ENCODE measurements at regions not wholly inside any gene's neighbourhood (a gene's known extent, or its start where the extent isn't known, plus 50 kb on each side); places are given as distances from the start of the nearest gene placed in this dataset.
A peak's percentile ranks its signal among the peaks of the same experiment; 100 is the strongest.

DNA sequence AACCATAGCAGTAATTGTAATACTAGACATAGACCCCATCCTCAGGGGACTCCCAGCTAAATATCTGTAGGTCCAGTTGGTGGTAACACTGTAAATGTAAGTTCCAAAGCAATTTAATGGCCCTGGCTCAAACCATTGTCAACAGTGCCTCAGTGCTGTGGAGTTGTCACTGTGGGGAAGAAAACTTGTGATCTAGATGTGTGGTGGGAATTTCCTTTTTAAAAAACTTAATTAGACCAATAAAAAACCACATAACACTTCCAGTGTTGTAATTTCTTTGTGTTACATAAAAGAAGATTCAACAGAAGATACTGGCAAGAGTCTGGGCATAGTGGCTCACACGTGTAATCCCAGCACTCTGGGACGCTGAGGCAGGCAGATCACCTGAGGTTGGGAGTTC, 138.6 kb upstream of the UMPS start:
- POLR2A ChIA-PET: no interaction called here
- CTCF ChIA-PET: interaction anchor here (0.9 to 1.4 kb wide), 6 partner anchors 9 to 105 kb away, joined by 3 to 6 read pairs (median 4); no protein-coding TSS in a partner anchor
- no peak for DNase-seq (ENCODE audit: extremely low spot score)
- no peak for TF ChIP-seq CTCF (IDR thresholded peaks at IDR 0.05; ENCODE audit: control extremely low read depth, extremely low read depth, low read depth, missing control alignments)

DNA sequence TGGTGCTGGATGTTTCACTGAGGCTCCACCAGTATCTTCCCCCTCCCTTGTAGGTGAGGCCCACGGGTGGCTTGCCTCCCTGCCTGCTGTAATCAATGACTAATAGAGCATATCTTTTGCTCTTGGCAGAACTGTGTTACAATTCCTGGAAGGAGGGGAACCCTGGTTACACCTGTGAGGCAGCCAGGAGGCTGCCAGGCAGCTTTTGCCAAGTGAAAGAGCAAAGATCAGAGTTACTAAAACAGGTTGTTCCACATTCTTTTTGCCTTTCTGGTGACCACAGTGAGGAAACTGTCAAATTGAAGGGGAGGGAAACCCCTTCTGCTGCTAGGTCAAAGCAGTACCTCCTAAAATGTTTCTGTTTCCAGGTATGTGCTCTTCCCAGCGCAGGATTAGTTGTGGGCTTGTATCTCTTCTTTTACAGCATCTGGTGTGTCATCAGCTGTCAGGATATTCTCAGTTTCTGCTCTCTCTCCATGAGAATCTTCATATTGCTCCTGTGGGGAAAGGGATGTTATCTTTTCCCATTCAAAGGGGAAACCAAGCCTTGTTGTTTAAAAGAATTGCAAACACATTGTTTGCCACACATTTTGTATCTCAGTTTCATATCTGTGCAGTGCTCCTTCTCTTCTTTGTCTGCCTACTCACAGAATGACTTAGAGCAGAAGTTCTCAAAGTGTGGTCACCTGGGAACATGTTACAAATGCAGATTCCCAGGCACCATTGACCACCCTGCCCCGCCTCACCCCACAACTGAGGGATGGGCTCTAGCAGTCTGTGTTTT, 137.4 kb upstream of the UMPS start:
- ChIA-PET CTCF (no interaction called here), POLR2A (no interaction called here)
- DNase-seq (ENCODE audit: extremely low spot score): peak; percentile 34
- no peak for TF ChIP-seq CTCF (IDR thresholded peaks at IDR 0.05; ENCODE audit: control extremely low read depth, extremely low read depth, low read depth, missing control alignments)

- TF ChIP-seq CTCF (IDR thresholded peaks at IDR 0.05; ENCODE audit: control extremely low read depth, extremely low read depth, low read depth, missing control alignments): no peak
- ChIA-PET POLR2A (no interaction called here), CTCF (interaction anchor here (1.1 kb wide), 1 partner anchor 42 kb away, joined by 3 read pairs; no protein-coding TSS in a partner anchor)
- DNase-seq (ENCODE audit: extremely low spot score): no peak
Measured at GRCh38 chr3:124593442-124593829, 136.8 kb upstream of the UMPS start.

GRCh38 chr3:124594581-124594980, 135.7 kb upstream of the UMPS start:
- no peak for DNase-seq (ENCODE audit: extremely low spot score)
- ChIA-PET CTCF (interaction anchor here (1.1 to 3.1 kb wide), 2 partner anchors 11 to 44 kb away, joined by 3 to 11 read pairs; no protein-coding TSS in a partner anchor), POLR2A (no interaction called here)
- TF ChIP-seq CTCF (IDR thresholded peaks at IDR 0.05; ENCODE audit: control extremely low read depth, extremely low read depth, low read depth, missing control alignments): no peak

GRCh38 chr3:124597273-124597672, 133.0 kb upstream of the UMPS start:
- ChIA-PET CTCF (interaction anchor here (1.1 to 2.0 kb wide), 6 partner anchors 8 to 132 kb away, joined by 3 to 7 read pairs (median 4); no protein-coding TSS in a partner anchor), POLR2A (interaction anchor here (0.5 kb wide), 1 partner anchor 298 kb away, joined by 8 read pairs; no protein-coding TSS in a partner anchor)
- no peak for DNase-seq (ENCODE audit: extremely low spot score)
- TF ChIP-seq CTCF (IDR thresholded peaks at IDR 0.05; ENCODE audit: control extremely low read depth, extremely low read depth, low read depth, missing control alignments): no peak

DNA sequence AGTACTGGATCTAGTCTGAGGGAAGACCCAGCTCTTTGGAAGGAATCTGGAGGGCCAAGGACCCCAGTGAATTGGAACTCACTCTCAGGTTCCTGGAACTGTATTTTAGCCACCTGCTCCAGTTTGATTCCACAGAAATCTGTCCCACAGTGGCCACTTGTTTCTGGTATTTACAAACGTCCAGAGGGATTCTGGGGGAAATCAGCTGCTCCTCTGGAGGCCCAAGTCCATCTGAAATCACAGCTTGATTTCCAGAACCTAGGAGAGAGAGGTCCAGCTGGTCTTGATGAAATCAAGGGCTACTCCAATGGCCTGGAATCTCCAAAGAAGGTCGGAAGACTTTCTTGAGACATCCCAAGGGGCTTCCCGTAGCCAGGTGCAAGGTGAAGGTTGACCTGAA, 132.3 kb upstream of the UMPS start:
- DNase-seq (ENCODE audit: extremely low spot score): no peak
- POLR2A ChIA-PET: no interaction called here
- TF ChIP-seq CTCF (IDR thresholded peaks at IDR 0.05; ENCODE audit: control extremely low read depth, extremely low read depth, low read depth, missing control alignments): no peak
- CTCF ChIA-PET: interaction anchor here (1.1 to 2.0 kb wide), 6 partner anchors 8 to 131 kb away, joined by 3 to 7 read pairs (median 4); no protein-coding TSS in a partner anchor

Data from GM10248 (cell line).